Brain microvascular endothelial cell (primary cell): ENCODE measurements at regions not wholly inside any gene's neighbourhood (a gene's known extent, or its start where the extent isn't known, plus 50 kb on each side); places are given as distances from the start of the nearest gene placed in this dataset.

ENCODE experiments used
- DNase-seq: peaks from one replicate; pipeline ENCODE4 v3.0.0-alpha.2; 2020
- H3K27ac ChIP-seq: fragments of 250-450 bp; sonication (Bioruptor Pico); 2 replicates; pipeline ENCODE4 v1.5.1; 2020; ENCODE audit warnings: mild to moderate bottlenecking, moderate library complexity
- H3K27me3 ChIP-seq: fragments of 250-450 bp; sonication (Bioruptor Pico); replicated peaks from 2 replicates; pipeline ENCODE4 v1.5.1; 2020; ENCODE audit warnings: mild to moderate bottlenecking
- H3K36me3 ChIP-seq: fragments of 250-450 bp; sonication (Bioruptor Pico); replicated peaks from 2 replicates; pipeline ENCODE4 v1.5.1; 2020; ENCODE audit warnings: mild to moderate bottlenecking
- H3K4me3 ChIP-seq: 2 replicates; pipeline ENCODE4 v1.5.1; 2011; ENCODE audit warnings: low read depth, mild to moderate bottlenecking, control low read depth, low read length, moderate library complexity
- in situ Hi-C: cut with HindIII; loops from 2 replicates; pipeline ENCODE4 v1.10.0; 2017; ENCODE audit warnings: low sequenced_read_pairs, low pct_ligation_motif_present
- TF ChIP-seq, protein P1 (sequence below): IDR thresholded peaks from 2 replicates; pipeline ENCODE4 v1.5.1; 2011; ENCODE audit warnings: low read depth, mild to moderate bottlenecking, moderate library complexity, low read length, control low read depth, inconsistent platforms; ENCODE audit errors: missing control alignments

- Histone ChIP-seq H3K27me3 (no peaks in the 10 kb centered on the region), H3K4me3 (no peak overlapping the region), H3K36me3 (no peaks in the 10 kb centered on the region), H3K27ac (no peak overlapping the region)
- DNase-seq: no peak
- in situ Hi-C loops: no loop called here
- TF ChIP-seq, protein P1, sequence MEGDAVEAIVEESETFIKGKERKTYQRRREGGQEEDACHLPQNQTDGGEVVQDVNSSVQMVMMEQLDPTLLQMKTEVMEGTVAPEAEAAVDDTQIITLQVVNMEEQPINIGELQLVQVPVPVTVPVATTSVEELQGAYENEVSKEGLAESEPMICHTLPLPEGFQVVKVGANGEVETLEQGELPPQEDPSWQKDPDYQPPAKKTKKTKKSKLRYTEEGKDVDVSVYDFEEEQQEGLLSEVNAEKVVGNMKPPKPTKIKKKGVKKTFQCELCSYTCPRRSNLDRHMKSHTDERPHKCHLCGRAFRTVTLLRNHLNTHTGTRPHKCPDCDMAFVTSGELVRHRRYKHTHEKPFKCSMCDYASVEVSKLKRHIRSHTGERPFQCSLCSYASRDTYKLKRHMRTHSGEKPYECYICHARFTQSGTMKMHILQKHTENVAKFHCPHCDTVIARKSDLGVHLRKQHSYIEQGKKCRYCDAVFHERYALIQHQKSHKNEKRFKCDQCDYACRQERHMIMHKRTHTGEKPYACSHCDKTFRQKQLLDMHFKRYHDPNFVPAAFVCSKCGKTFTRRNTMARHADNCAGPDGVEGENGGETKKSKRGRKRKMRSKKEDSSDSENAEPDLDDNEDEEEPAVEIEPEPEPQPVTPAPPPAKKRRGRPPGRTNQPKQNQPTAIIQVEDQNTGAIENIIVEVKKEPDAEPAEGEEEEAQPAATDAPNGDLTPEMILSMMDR: no peak
Observed at GRCh38 chr22:48240935-48241230, 1478.4 kb downstream of the TBC1D22A start.

- in situ Hi-C loops: no loop called here
Observed at GRCh38 chr22:48240148-48240934, 1477.9 kb downstream of the TBC1D22A start.

GRCh38 chr22:48239461-48240147, 1477.2 kb downstream of the TBC1D22A start:
- in situ Hi-C loops: no loop called here

More at GRCh38 chr22:48240148-48240934, 1477.9 kb downstream of the TBC1D22A start:
- Histone ChIP-seq H3K27ac (no peak overlapping the region), H3K4me3 (no peak overlapping the region), H3K36me3 (no peaks in the 10 kb centered on the region), H3K27me3 (no peaks in the 10 kb centered on the region)
- DNase-seq: no peak
- TF ChIP-seq, protein P1: no peak

DNA sequence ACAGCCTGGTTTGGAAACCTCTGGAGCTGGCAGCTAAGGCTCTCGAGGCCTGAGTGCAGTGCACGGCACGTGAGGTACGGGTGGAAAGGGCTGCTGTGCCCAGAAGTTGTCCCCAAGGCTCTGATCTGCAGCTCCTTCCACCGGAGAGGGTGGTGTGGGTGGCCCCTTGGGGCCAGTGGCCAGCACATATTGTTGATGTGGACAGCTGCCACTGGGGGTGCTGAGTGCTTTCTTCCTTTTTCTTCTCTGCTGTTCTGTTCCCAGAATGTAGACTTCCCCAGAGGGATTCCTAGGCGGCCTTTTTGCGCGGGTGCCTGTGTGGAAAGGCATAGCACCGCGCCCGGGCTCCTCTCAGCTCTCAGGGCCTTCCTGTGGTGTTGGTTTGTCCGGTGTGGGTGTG, 1476.5 kb downstream of the TBC1D22A start:
- H3K4me3 ChIP-seq: no peak overlapping the region
- TF ChIP-seq, protein P1: no peak
- H3K27ac ChIP-seq: no peak overlapping the region
- DNase-seq: no peak
- H3K36me3 ChIP-seq: no peaks in the 10 kb centered on the region
- in situ Hi-C loops: no loop called here
- H3K27me3 ChIP-seq: no peaks in the 10 kb centered on the region

More at GRCh38 chr22:48239461-48240147, 1477.2 kb downstream of the TBC1D22A start:
- no peaks in the 10 kb centered on the region for H3K27me3 ChIP-seq
- TF ChIP-seq, protein P1: no peak
- no peak overlapping the region for H3K27ac ChIP-seq
- no peak for DNase-seq
- H3K4me3 ChIP-seq: no peak overlapping the region
- no peaks in the 10 kb centered on the region for H3K36me3 ChIP-seq

DNA sequence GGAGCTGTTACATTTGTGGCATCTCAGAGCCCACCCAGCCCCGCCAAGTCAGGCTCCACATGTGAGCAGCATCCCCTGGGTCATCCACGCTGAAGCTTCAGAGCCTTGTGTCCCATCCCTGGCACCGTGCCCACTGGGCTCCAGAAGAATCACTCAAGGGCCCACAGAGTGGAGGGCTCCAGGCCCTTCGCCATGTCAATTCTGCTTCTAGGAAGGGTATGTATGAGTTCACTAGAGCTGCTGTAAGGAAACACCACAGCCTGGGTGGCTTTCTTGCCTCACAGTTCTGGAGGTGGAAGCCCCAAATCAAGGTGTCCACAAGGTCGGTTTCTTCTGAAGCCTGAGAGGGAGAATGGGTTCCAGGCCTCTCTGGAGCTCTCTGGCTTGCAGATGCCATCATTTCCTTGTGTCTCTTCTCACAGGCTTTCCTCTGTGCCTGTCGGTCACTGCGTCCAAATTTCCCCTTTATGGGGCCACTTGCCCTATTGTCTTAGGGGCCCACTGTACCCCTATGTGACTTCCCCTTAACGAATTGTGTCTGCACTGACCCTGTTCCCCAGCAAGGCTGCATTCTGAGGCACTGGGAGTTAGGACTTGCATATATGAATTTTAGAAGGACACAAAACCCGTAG, 1476.0 kb downstream of the TBC1D22A start:
- Histone ChIP-seq H3K27me3 (no peaks in the 10 kb centered on the region), H3K27ac (no peak overlapping the region), H3K36me3 (no peaks in the 10 kb centered on the region), H3K4me3 (no peak overlapping the region)
- no peak for DNase-seq
- in situ Hi-C loops: no loop called here
- TF ChIP-seq, protein P1: no peak
